GM19452 (cell line): ENCODE measurements at regions not wholly inside any gene's neighbourhood (a gene's known extent, or its start where the extent isn't known, plus 50 kb on each side); places are given as distances from the start of the nearest gene placed in this dataset.

Experiments
- ATAC-seq: cut with Tn5 transposase; IDR thresholded peaks from one replicate; pipeline ENCODE4 v1.9.1; 2021; ENCODE audit not compliant: unreplicated experiment

GRCh38 chr12:38138225-38139221 lies 178.1 kb upstream of the ALG10B start:
- ATAC-seq: peak; percentile 77

GRCh38 chr12:38139456-38139855 lies 177.1 kb upstream of the ALG10B start:
- no peak for ATAC-seq

GRCh38 chr12:38141239-38141638 lies 175.3 kb upstream of the ALG10B start:
- no peak for ATAC-seq

- ATAC-seq: no peak
Observed at GRCh38 chr12:38141861-38142260, 174.7 kb upstream of the ALG10B start.

GRCh38 chr12:38142974-38143373 lies 173.6 kb upstream of the ALG10B start:
- no peak for ATAC-seq

GRCh38 chr12:38144049-38144448 lies 172.5 kb upstream of the ALG10B start:
- ATAC-seq: no peak

- ATAC-seq: no peak
Observed at GRCh38 chr12:38144601-38145436, 171.8 kb upstream of the ALG10B start.

GRCh38 chr12:38149395-38150073 lies 167.0 kb upstream of the ALG10B start:
- no peak for ATAC-seq

- no peak for ATAC-seq
Observed at GRCh38 chr12:38151991-38152700, 164.4 kb upstream of the ALG10B start.

- ATAC-seq: no peak
Observed at GRCh38 chr12:38152816-38153736, 163.5 kb upstream of the ALG10B start.

- ATAC-seq: no peak
Observed at GRCh38 chr12:38153737-38154061, 162.9 kb upstream of the ALG10B start.

- ATAC-seq: no peak
Observed at GRCh38 chr12:38154096-38155019, 162.2 kb upstream of the ALG10B start.

GRCh38 chr12:38155020-38155395 lies 161.6 kb upstream of the ALG10B start:
- no peak for ATAC-seq

GRCh38 chr12:38155526-38156496 lies 160.8 kb upstream of the ALG10B start:
- no peak for ATAC-seq

- no peak for ATAC-seq
Observed at GRCh38 chr12:38156497-38157245, 159.9 kb upstream of the ALG10B start.

- no peak for ATAC-seq
Observed at GRCh38 chr12:38157274-38157932, 159.2 kb upstream of the ALG10B start.
